ENCODE measurements at regions not wholly inside any gene's neighbourhood (a gene's known extent, or its start where the extent isn't known, plus 50 kb on each side); places are given as distances from the start of the nearest gene placed in this dataset.
A peak's percentile ranks its signal among the peaks of the same experiment; 100 is the strongest.
"Not testable (repeated sequence)": the region's sequence is repeated elsewhere in the genome, so short reads cannot be mapped to it uniquely, and the experiment has no call there.

GRCh38 chr14:103271189-103271588 is 62.8 kb upstream of the EIF5 start:
- no peak for DNase-seq

GRCh38 chr14:103273145-103273744 is 60.8 kb upstream of the EIF5 start:
- DNase-seq, result no peak

GRCh38 chr14:103273745-103274615 is 60.1 kb upstream of the EIF5 start:
- no peak for DNase-seq

GRCh38 chr14:103275000-103275399 is 59.0 kb upstream of the EIF5 start:
- no peak for DNase-seq

- no peak for DNase-seq
Measured at GRCh38 chr14:103277931-103278330, 56.1 kb upstream of the EIF5 start.

- DNase-seq, result no peak
Measured at GRCh38 chr14:103279142-103280025, 54.7 kb upstream of the EIF5 start.

- DNase-seq, result peak; percentile 66
Measured at GRCh38 chr14:103280278-103280928, 53.6 kb upstream of the EIF5 start.

GRCh38 chr14:103281496-103282231 is 52.4 kb upstream of the EIF5 start:
- peak; percentile 17 for DNase-seq

- not testable (repeated sequence) for DNase-seq
Measured at GRCh38 chr14:103282309-103282708, 51.7 kb upstream of the EIF5 start.

GRCh38 chr14:103282932-103283331 is 51.1 kb upstream of the EIF5 start:
- DNase-seq, result no peak

- DNase-seq, result no peak
Measured at GRCh38 chr14:103283916-103284315, 50.1 kb upstream of the EIF5 start.

Measured in MV-4-11 (cell line).